GM12878 (cell line): ENCODE measurements at regions not wholly inside any gene's neighbourhood (a gene's known extent, or its start where the extent isn't known, plus 50 kb on each side); places are given as distances from the start of the nearest gene placed in this dataset.

Experiments
- ATAC-seq: fragments of 200-7000 bp; cut with Tn5 transposase; 3 replicates; pipeline ENCODE4 v1.9.1; 2020; ENCODE audit warnings: mild to moderate bottlenecking, moderate library complexity
- BruUV-seq: library from RNA; stranded (reverse); fragments of 400-500 nt; replicated peaks from 2 replicates; lab custom pipeline; 2021; lab: Mats Ljungman, UMichigan
- CTCF ChIA-PET: fragments of 300-600 bp; sonication (Branson Sonifier 250); formaldehyde crosslinking; extraction: SDS; loops from one replicate; lab custom pipeline; 2021; ENCODE audit warnings: inconsistent platforms; lab: Yijun Ruan, JAX
- POLR2A ChIA-PET: fragments of 350-600 bp; formaldehyde crosslinking; extraction: SDS; loops from one replicate; lab custom pipeline; 2021; ENCODE audit warnings: inconsistent platforms; lab: Charles Lee
- RAD21 ChIA-PET: fragments of 300-600 bp; sonication (Branson Sonifier 250); formaldehyde crosslinking; loops from one replicate; lab custom pipeline; 2023; ENCODE audit warnings: antibody characterized with exemption; ENCODE audit not compliant: unreplicated experiment; lab: Charles Lee
- SMC1A ChIA-PET: fragments of 300-600 bp; sonication (Branson Sonifier 250); formaldehyde crosslinking; loops from one replicate; lab custom pipeline; 2023; ENCODE audit not compliant: unreplicated experiment, uncharacterized antibody; lab: Charles Lee
- DNase-seq: peaks from one replicate; pipeline ENCODE4 v3.0.0-alpha.2; 2011; ENCODE audit warnings: low read depth, low spot score
- FAIRE-seq: peaks from 3 replicates; lab custom pipeline; 2011; peaks lifted over from hg19 to GRCh38; lab: Jason Lieb, UNC
- H2AFZ ChIP-seq: 2 replicates; pipeline ENCODE4 v1.6.0; 2011; ENCODE audit warnings: low read depth, low read length, control low read depth; ENCODE audit not compliant: control insufficient read depth
- H3K27ac ChIP-seq: 2 replicates; pipeline ENCODE4 v1.5.1; 2011; ENCODE audit warnings: control low read depth; ENCODE audit not compliant: control insufficient read depth, insufficient read depth
- H3K27me3 ChIP-seq, 2 experiments: replicated peaks in 1 of 2; 2 replicates each; pipeline versions ENCODE4 v1.6.0 to v1.6.1; 2011; ENCODE audit warnings: low read length in 1 of 2; ENCODE audit not compliant: control insufficient read depth in 2 of 2, insufficient read depth in 2 of 2
- H3K36me3 ChIP-seq, 2 experiments: 2 replicates each; pipeline ENCODE4 v1.5.1; 2011; ENCODE audit warnings: low read length in 1 of 2; ENCODE audit not compliant: control insufficient read depth in 2 of 2, insufficient read depth in 2 of 2
- H3K4me1 ChIP-seq: 2 replicates; pipeline ENCODE4 v1.6.1; 2011; ENCODE audit warnings: mild to moderate bottlenecking, low read length, moderate library complexity, mixed read lengths; ENCODE audit not compliant: control insufficient read depth, insufficient read depth
- H3K4me2 ChIP-seq: 2 replicates; pipeline ENCODE4 v1.6.0; 2011; ENCODE audit warnings: control low read depth; ENCODE audit not compliant: control insufficient read depth, insufficient read depth
- H3K4me3 ChIP-seq: fragments of 200-600 bp; sonication (generic); 2 replicates; pipeline ENCODE4 v1.5.1; 2016
- H3K79me2 ChIP-seq: 2 replicates; pipeline ENCODE4 v1.6.0; 2011; ENCODE audit warnings: low read length; ENCODE audit not compliant: control insufficient read depth, insufficient read depth
- H3K9ac ChIP-seq: 2 replicates; pipeline ENCODE4 v1.8.0; 2011; ENCODE audit warnings: low read length, control low read depth, mixed read lengths; ENCODE audit not compliant: control insufficient read depth, insufficient read depth
- H3K9me3 ChIP-seq: replicated peaks from 3 replicates; pipeline ENCODE4 v1.5.1; 2011; ENCODE audit warnings: mild to moderate bottlenecking, low read length; ENCODE audit not compliant: control insufficient read depth, insufficient read depth
- H4K20me1 ChIP-seq: 2 replicates; pipeline ENCODE4 v1.6.0; 2011; ENCODE audit not compliant: control insufficient read depth, insufficient read depth
- BACH1 ChIP-seq: fragments of 450-650 bp; IDR thresholded peaks from 2 replicates; pipeline ENCODE4 v1.6.1; 2017; ENCODE audit warnings: mild to moderate bottlenecking, borderline replicate concordance
- MYB ChIP-seq: fragments of 150-350 bp; IDR thresholded peaks from 2 replicates; pipeline ENCODE4 v1.6.1; 2014; ENCODE audit warnings: mild to moderate bottlenecking, low read depth, low read length, borderline replicate concordance
- NFYA ChIP-seq: IDR thresholded peaks from 2 replicates; pipeline ENCODE4 v1.6.1; 2011; ENCODE audit warnings: low read depth, mild to moderate bottlenecking, low read length, improper control_type of control experiment, borderline replicate concordance
- NRF1 ChIP-seq: conservative IDR thresholded peaks from 2 replicates; pipeline ENCODE4 v1.6.1; 2011; ENCODE audit warnings: mild to moderate bottlenecking, low read depth, low read length, improper control_type of control experiment
- SMC3 ChIP-seq: IDR thresholded peaks from 2 replicates; pipeline ENCODE4 v1.6.1; 2011; ENCODE audit warnings: low read length, improper control_type of control experiment, borderline replicate concordance
- SREBF1 ChIP-seq: IDR thresholded peaks from 2 replicates; pipeline ENCODE4 v1.6.1; 2012; ENCODE audit warnings: mild to moderate bottlenecking, low read length
- WGBS: methylation state at CpG from one replicate; pipeline ENCODE4 v1.1.6; 2016; ENCODE audit warnings: low lambda C conversion rate; ENCODE audit not compliant: insufficient replicate concordance, insufficient coverage; ENCODE audit errors: missing lambda C conversion rate; 5-methylcytosine and 5-hydroxymethylcytosine counted together
- in situ Hi-C: fragments of 300-500 bp; cut with MboI; formaldehyde crosslinking; loops from 9 replicates; pipeline ENCODE4 v1.14.3; 2018; ENCODE audit warnings: mixed read lengths
- intact Hi-C: fragments of 100-400 bp; cut with micrococcal nuclease; formaldehyde crosslinking; loops from one replicate; pipeline ENCODE4 v1.14.2; 2022; ENCODE audit not compliant: unreplicated experiment
- TF ChIP-seq, protein P1 (sequence below): fragments of 150-350 bp; IDR thresholded peaks from 2 replicates; pipeline ENCODE4 v1.6.1; 2016; ENCODE audit warnings: low read depth, low read length
- TF ChIP-seq, protein P2 (sequence below): IDR thresholded peaks from 2 replicates; pipeline ENCODE4 v1.6.1; 2012; ENCODE audit warnings: mild to moderate bottlenecking, low read depth, low read length
- TF ChIP-seq, protein P3 (sequence below): fragments of 450-650 bp; IDR thresholded peaks from 2 replicates; pipeline ENCODE4 v1.6.1; 2016; ENCODE audit warnings: mild to moderate bottlenecking
- TF ChIP-seq, protein P4 (sequence below): IDR thresholded peaks from 2 replicates; pipeline ENCODE4 v1.6.1; 2011; ENCODE audit warnings: mild to moderate bottlenecking, low read depth, low read length, moderate library complexity; ENCODE audit not compliant: insufficient replicate concordance
- TF ChIP-seq, protein P5 (sequence below): fragments of 450-650 bp; IDR thresholded peaks from 2 replicates; pipeline ENCODE4 v1.6.1; 2018; ENCODE audit warnings: mild to moderate bottlenecking, low read depth, moderate library complexity; ENCODE audit not compliant: partially characterized antibody
- TF ChIP-seq, protein P6 (sequence below): IDR thresholded peaks from 2 replicates; pipeline ENCODE4 v1.6.1; 2012; ENCODE audit warnings: low read depth, low read length, improper control_type of control experiment

DNA sequence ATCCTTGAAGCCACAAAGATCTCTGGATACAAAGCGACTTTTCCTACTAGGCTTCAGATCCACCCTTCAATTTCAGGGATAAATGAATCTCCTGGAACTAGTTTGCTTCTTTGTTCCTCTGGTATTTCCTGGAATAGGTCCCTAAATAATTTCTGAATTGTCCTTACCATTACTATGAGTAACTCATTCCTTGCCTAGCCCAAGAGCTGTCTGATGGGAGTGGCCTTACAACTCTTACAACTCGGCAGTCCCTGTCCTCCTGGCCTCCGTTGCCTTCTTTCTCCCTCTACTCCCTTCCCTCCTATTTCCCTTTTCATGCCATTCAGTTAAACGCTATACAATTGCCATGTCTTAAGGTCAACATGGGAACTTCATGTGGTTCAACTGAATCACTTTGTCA lies 98.2 kb upstream of the FHL2 start:
- H3K9ac ChIP-seq, result no peak overlapping the region
- no TSS peak for BruUV-seq
- H2AFZ ChIP-seq, result no peak overlapping the region
- intact Hi-C loops, result no loop called here
- H3K4me1 ChIP-seq, result no peaks in the 10 kb centered on the region
- no peaks in the 10 kb centered on the region for H3K79me2 ChIP-seq
- ChIA-PET POLR2A (no interaction called here), CTCF (no interaction called here), RAD21 (no interaction called here), SMC1A (no interaction called here)
- FAIRE-seq, result no peak
- 46% methylated on average over 4 of the region's 4 CpGs for WGBS
- no peak overlapping the region for H3K27ac ChIP-seq
- in situ Hi-C loops, result no loop called here
- DNase-seq, result no peak
- H3K27me3 ChIP-seq, result no peaks in the 10 kb centered on the region; a peak in 2 of 4 replicates
- H3K36me3 ChIP-seq, result no peaks in the 10 kb centered on the region
- H3K4me2 ChIP-seq, result no peak overlapping the region
- ATAC-seq, result no peak
- H4K20me1 ChIP-seq, result no peaks in the 10 kb centered on the region
- no peak overlapping the region for H3K4me3 ChIP-seq
- H3K9me3 ChIP-seq, result no peaks in the 10 kb centered on the region
- TF ChIP-seq, protein P1, sequence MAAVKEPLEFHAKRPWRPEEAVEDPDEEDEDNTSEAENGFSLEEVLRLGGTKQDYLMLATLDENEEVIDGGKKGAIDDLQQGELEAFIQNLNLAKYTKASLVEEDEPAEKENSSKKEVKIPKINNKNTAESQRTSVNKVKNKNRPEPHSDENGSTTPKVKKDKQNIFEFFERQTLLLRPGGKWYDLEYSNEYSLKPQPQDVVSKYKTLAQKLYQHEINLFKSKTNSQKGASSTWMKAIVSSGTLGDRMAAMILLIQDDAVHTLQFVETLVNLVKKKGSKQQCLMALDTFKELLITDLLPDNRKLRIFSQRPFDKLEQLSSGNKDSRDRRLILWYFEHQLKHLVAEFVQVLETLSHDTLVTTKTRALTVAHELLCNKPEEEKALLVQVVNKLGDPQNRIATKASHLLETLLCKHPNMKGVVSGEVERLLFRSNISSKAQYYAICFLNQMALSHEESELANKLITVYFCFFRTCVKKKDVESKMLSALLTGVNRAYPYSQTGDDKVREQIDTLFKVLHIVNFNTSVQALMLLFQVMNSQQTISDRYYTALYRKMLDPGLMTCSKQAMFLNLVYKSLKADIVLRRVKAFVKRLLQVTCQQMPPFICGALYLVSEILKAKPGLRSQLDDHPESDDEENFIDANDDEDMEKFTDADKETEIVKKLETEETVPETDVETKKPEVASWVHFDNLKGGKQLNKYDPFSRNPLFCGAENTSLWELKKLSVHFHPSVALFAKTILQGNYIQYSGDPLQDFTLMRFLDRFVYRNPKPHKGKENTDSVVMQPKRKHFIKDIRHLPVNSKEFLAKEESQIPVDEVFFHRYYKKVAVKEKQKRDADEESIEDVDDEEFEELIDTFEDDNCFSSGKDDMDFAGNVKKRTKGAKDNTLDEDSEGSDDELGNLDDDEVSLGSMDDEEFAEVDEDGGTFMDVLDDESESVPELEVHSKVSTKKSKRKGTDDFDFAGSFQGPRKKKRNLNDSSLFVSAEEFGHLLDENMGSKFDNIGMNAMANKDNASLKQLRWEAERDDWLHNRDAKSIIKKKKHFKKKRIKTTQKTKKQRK, result no peak
- TF ChIP-seq MYB (no peak), BACH1 (no peak), SREBF1 (no peak), SMC3 (no peak), NFYA (no peak), NRF1 (no peak)
- TF ChIP-seq, protein P2, sequence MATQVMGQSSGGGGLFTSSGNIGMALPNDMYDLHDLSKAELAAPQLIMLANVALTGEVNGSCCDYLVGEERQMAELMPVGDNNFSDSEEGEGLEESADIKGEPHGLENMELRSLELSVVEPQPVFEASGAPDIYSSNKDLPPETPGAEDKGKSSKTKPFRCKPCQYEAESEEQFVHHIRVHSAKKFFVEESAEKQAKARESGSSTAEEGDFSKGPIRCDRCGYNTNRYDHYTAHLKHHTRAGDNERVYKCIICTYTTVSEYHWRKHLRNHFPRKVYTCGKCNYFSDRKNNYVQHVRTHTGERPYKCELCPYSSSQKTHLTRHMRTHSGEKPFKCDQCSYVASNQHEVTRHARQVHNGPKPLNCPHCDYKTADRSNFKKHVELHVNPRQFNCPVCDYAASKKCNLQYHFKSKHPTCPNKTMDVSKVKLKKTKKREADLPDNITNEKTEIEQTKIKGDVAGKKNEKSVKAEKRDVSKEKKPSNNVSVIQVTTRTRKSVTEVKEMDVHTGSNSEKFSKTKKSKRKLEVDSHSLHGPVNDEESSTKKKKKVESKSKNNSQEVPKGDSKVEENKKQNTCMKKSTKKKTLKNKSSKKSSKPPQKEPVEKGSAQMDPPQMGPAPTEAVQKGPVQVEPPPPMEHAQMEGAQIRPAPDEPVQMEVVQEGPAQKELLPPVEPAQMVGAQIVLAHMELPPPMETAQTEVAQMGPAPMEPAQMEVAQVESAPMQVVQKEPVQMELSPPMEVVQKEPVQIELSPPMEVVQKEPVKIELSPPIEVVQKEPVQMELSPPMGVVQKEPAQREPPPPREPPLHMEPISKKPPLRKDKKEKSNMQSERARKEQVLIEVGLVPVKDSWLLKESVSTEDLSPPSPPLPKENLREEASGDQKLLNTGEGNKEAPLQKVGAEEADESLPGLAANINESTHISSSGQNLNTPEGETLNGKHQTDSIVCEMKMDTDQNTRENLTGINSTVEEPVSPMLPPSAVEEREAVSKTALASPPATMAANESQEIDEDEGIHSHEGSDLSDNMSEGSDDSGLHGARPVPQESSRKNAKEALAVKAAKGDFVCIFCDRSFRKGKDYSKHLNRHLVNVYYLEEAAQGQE, result no peak
- TF ChIP-seq, protein P3, sequence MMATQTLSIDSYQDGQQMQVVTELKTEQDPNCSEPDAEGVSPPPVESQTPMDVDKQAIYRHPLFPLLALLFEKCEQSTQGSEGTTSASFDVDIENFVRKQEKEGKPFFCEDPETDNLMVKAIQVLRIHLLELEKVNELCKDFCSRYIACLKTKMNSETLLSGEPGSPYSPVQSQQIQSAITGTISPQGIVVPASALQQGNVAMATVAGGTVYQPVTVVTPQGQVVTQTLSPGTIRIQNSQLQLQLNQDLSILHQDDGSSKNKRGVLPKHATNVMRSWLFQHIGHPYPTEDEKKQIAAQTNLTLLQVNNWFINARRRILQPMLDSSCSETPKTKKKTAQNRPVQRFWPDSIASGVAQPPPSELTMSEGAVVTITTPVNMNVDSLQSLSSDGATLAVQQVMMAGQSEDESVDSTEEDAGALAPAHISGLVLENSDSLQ, result no peak
- TF ChIP-seq, protein P4, sequence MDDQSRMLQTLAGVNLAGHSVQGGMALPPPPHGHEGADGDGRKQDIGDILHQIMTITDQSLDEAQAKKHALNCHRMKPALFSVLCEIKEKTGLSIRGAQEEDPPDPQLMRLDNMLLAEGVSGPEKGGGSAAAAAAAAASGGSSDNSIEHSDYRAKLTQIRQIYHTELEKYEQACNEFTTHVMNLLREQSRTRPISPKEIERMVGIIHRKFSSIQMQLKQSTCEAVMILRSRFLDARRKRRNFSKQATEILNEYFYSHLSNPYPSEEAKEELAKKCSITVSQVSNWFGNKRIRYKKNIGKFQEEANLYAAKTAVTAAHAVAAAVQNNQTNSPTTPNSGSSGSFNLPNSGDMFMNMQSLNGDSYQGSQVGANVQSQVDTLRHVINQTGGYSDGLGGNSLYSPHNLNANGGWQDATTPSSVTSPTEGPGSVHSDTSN, result no peak
- TF ChIP-seq, protein P5, sequence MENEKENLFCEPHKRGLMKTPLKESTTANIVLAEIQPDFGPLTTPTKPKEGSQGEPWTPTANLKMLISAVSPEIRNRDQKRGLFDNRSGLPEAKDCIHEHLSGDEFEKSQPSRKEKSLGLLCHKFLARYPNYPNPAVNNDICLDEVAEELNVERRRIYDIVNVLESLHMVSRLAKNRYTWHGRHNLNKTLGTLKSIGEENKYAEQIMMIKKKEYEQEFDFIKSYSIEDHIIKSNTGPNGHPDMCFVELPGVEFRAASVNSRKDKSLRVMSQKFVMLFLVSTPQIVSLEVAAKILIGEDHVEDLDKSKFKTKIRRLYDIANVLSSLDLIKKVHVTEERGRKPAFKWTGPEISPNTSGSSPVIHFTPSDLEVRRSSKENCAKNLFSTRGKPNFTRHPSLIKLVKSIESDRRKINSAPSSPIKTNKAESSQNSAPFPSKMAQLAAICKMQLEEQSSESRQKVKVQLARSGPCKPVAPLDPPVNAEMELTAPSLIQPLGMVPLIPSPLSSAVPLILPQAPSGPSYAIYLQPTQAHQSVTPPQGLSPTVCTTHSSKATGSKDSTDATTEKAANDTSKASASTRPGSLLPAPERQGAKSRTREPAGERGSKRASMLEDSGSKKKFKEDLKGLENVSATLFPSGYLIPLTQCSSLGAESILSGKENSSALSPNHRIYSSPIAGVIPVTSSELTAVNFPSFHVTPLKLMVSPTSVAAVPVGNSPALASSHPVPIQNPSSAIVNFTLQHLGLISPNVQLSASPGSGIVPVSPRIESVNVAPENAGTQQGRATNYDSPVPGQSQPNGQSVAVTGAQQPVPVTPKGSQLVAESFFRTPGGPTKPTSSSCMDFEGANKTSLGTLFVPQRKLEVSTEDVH, result no peak
- TF ChIP-seq, protein P6, sequence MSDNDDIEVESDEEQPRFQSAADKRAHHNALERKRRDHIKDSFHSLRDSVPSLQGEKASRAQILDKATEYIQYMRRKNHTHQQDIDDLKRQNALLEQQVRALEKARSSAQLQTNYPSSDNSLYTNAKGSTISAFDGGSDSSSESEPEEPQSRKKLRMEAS, result no peak
